Prostate gland (tissue), 2 donors: ENCODE measurements at regions not wholly inside any gene's neighbourhood (a gene's known extent, or its start where the extent isn't known, plus 50 kb on each side); places are given as distances from the start of the nearest gene placed in this dataset.

ENCODE experiments used
- DNase-seq: peaks from one replicate; pipeline ENCODE4 v3.0.0-alpha.2; 2019; ENCODE audit warnings: low spot score
- H3K27ac ChIP-seq, 2 donors: fragments of 200-600 bp; sonication (generic); 2 replicates each; pipeline ENCODE4 v1.5.1; 2017 to 2019
- H3K27me3 ChIP-seq: fragments of 200-600 bp; sonication (generic); replicated peaks from 2 replicates; pipeline ENCODE4 v1.5.1; 2019; ENCODE audit not compliant: insufficient read depth
- H3K36me3 ChIP-seq, 2 donors: fragments of 200-600 bp; sonication (generic); 1 replicate in 1 of 2; 2 replicates in 1 of 2; pipeline versions ENCODE4 v1.5.1 to v1.8.1; 2017 to 2019
- H3K4me1 ChIP-seq: fragments of 200-600 bp; sonication (generic); replicated peaks from 2 replicates; pipeline ENCODE4 v1.5.1; 2019
- H3K4me3 ChIP-seq, 2 donors: fragments of 200-600 bp; sonication (generic); 2 replicates each; pipeline ENCODE4 v1.5.1; 2017 to 2019
- H3K9me3 ChIP-seq: fragments of 200-600 bp; sonication (generic); 2 replicates; pipeline ENCODE4 v1.5.1; 2017
- CTCF ChIP-seq, 4 experiments: fragments of 200-600 bp in 2 of 4; fragments of 450-650 bp in 2 of 4; sonication (generic) in 2 of 4; IDR thresholded peaks; 1 replicate in 3 of 4; 2 replicates in 1 of 4; pipeline ENCODE4 v1.5.1; 2016 to 2019; ENCODE audit warnings: antibody characterized with exemption in 4 of 4, mild to moderate bottlenecking in 2 of 4, moderate library complexity in 2 of 4
- POLR2A ChIP-seq: fragments of 450-650 bp; IDR thresholded peaks from one replicate; pipeline ENCODE4 v1.6.1; 2016; ENCODE audit warnings: antibody characterized with exemption, mild to moderate bottlenecking
- POLR2AphosphoS5 ChIP-seq: sonication (generic); formaldehyde crosslinking; IDR thresholded peaks from one replicate; pipeline ENCODE4 v1.6.1; 2017; ENCODE audit warnings: antibody characterized with exemption
- WGBS: methylation state at CpG from one replicate; pipeline ENCODE4 v1.1.5; 2018; 5-methylcytosine and 5-hydroxymethylcytosine counted together
- intact Hi-C: fragments of 100-400 bp; cut with DNase I; formaldehyde crosslinking; loops from one replicate; pipeline ENCODE4 v1.14.2; 2022

GRCh38 chr15:29319823-29320222 is 50.2 kb upstream of the NSMCE3 start:
- TF ChIP-seq POLR2A (no peak), POLR2AphosphoS5 (no peak), CTCF (IDR thresholded peaks at IDR 0.05) (no peak)
- DNase-seq = no peak
- Histone ChIP-seq H3K36me3 (no peaks in the 10 kb centered on the region), H3K4me3 (no peak overlapping the region), H3K4me1 (no peaks in the 10 kb centered on the region), H3K9me3 (no peaks in the 10 kb centered on the region), H3K27ac (no peak overlapping the region), H3K27me3 (no peaks in the 10 kb centered on the region)
- 57% methylated on average over 3 of the region's 3 CpGs for WGBS
- intact Hi-C loops = no loop called here
